COLO829 (cell line): ENCODE measurements at regions not wholly inside any gene's neighbourhood (a gene's known extent, or its start where the extent isn't known, plus 50 kb on each side); places are given as distances from the start of the nearest gene placed in this dataset.
"Not testable (repeated sequence)": the region's sequence is repeated elsewhere in the genome, so short reads cannot be mapped to it uniquely, and the experiment has no call there.

Source experiments
- DNase-seq: peaks from one replicate; pipeline ENCODE4 v3.0.0; 2012; ENCODE audit warnings: low spot score

DNA sequence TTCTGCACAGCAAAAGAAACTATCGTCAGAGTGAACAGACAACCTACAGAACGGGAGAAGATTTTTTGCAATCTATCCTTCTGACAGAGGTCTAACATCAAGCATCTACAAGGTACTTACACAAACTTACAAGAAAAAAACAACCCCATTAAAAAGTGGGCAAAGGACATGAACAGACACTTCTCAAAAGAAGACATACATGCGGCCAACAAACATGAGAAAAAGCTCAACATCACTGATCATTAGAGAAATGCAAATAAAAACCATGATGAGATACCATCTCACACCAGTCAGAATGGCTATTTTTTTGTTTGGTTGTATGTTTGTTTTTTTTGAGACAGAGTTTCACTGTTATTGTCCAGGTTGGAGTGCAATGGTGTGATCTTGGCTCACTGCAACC is 131.5 kb upstream of the MED13 start:
- DNase-seq, result not testable (repeated sequence)

DNA sequence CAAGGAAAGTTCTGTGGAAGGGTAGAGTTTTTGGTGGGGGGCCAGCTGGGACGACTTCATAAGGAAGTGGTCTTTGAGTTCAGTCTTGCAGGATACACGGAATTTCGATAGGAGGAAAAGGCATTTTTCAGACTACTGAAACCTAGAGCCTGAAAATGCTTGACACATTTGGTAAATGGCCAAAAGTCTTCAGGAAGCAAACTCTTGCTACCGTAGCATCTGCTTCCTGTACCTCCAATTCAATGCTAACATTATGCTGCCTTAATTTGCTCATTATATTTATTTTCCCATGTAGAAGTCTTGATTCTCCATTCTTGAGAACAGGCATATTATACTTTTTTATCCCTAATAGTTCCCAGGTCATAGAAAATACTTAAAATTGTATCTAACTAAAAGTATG is 129.3 kb upstream of the MED13 start:
- DNase-seq, result no peak

- DNase-seq, result no peak
Measured at GRCh38 chr17:62193249-62193648, 128.2 kb upstream of the MED13 start.

- DNase-seq, result no peak
Measured at GRCh38 chr17:62191390-62192361, 126.6 kb upstream of the MED13 start.

GRCh38 chr17:62189377-62189776 is 124.3 kb upstream of the MED13 start:
- no peak for DNase-seq

DNA sequence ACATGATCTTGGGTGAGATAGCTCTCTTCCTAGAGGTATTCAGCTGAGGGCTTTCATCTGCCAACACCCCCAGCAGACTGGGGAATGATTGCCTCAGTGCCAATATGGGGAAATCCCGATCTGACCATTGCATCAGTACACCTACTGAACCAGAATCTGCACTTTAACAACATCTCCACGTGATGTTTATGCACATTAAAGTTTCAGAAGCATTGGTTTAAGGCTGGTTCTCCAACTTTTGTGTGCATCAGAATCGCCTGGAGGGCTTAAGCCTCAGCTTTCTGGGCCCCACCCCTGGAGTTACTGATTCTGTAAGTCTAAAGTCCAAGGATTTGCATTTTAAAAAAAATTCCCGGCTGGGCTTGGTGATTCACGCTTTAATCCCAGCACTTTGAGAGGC is 123.6 kb upstream of the MED13 start:
- DNase-seq, result no peak

DNA sequence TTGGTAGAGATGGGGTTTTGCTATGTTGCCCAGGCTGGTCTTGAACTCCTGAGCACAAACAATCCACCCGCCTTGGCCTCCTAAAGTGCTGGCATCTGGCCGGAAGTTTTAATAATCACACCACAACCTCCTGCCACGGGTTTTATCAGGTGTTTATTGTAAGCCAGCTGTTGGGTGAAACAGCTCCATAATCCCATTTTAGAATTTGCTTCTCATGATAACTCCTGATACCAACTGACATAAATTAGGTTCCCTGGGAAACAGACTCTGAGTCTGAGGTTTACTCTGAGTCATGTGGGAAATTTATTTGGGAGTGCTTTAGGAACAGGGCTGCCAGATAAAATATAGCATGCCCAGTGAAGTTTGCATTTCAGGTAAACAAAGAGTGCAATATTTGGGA is 122.6 kb upstream of the MED13 start:
- no peak for DNase-seq

GRCh38 chr17:62186841-62187240 is 121.8 kb upstream of the MED13 start:
- no peak for DNase-seq

- DNase-seq, result no peak
Measured at GRCh38 chr17:62180772-62181171, 115.7 kb upstream of the MED13 start.

DNA sequence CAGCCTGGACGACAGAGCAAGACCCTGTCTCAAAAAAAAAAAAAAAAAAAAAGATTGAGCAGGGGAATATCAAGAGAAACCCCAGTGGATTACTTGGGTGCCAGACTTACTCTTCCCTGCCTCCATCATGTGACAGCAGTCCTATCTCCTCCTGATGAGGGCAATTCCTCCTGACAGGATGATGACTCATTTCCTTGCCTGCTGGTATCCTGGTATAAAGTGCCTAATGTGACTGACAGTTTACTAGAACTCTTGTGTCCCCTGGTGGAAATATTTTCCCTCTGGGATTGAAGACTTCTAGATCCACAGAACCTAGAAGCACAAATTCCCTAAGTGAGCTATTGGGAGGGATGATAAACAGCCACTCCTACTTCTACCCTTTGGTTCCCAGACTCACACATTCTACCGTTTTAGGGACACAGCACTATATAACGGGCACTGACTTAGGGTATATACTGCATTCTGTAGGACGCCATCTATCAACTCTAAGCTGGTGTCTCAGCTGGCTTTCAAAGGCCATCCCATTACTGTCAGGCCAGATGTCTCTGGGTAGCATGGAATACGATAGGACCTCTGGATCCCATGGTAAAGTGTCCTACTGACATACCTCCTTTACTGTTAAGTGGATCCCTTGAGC is 114.6 kb upstream of the MED13 start:
- peak; percentile 92 for DNase-seq

DNA sequence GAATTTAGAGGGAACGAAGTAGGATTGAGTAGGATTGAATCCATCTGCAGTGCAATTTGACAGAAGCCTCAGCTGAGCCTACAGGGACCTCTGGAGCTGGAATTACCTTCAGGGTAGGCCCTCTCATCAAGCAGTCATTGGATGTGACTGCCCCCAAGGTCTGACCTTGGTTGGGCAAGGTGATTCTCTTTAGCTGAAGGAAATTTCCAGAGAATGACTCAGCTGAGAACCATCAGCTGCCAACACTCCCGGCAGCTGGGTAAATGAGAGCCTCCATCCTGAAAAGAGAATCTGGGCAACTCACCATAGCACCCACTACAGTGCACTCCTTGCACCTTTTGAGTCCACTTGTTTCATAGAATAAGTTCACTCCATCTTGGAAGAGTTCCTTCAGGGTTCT is 113.5 kb upstream of the MED13 start:
- DNase-seq, result no peak

DNA sequence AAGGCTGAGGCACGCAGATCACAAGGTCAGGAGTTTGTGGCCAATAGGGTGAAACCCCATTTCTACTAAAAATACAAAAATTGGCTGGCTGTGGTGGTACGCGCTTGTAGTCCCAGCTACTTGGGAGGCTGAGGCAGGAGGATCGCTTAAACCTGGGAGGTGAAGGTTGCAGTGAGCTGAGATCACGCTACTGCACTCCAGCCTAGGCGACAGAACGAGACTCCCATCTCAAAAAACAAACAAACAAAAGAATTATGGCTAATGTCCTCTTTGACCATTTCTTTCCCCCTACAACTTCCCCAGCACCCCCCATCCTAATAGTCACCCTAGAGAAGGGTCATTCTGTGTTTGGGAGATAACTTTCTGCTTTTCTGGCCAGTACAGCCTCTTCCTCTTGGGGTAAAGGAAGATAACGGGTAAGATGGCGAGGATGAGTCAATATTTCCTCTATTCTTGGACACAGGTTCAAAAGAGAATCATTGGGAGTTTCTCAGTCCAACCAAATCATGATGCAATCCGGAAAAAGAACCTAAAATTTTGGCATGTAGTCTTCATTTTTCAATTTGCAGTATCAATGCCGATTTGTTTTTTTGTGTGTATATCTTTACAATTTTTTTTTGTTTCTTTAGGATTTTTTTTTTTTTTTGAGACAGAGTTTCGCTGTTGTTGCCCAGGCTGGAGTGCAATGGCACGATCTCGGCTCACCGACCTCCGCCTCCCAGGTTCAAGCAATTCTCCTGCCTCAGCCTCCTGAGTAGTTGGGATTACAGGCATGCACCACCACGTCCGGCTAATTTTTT is 107.6 kb upstream of the MED13 start:
- DNase-seq, result no peak

DNA sequence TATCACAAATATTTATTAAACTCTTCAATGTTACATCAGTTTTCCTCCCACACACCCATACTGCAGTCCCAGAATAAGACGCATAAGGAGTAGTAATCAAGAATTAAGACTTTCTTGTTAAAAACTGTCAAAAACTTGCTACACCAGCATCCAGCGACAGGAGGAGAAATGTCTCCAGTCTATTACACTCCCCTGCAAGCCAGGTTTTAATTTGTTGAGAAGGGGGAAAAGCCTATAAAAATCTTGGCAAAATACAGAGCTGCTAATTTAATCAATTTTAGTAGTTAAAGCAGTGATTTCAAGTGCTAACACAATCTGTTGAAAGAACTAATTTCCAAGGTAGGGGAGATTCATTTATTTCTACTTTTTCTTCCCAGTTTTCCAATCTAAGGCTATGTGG is 102.0 kb upstream of the MED13 start:
- DNase-seq, result no peak

DNA sequence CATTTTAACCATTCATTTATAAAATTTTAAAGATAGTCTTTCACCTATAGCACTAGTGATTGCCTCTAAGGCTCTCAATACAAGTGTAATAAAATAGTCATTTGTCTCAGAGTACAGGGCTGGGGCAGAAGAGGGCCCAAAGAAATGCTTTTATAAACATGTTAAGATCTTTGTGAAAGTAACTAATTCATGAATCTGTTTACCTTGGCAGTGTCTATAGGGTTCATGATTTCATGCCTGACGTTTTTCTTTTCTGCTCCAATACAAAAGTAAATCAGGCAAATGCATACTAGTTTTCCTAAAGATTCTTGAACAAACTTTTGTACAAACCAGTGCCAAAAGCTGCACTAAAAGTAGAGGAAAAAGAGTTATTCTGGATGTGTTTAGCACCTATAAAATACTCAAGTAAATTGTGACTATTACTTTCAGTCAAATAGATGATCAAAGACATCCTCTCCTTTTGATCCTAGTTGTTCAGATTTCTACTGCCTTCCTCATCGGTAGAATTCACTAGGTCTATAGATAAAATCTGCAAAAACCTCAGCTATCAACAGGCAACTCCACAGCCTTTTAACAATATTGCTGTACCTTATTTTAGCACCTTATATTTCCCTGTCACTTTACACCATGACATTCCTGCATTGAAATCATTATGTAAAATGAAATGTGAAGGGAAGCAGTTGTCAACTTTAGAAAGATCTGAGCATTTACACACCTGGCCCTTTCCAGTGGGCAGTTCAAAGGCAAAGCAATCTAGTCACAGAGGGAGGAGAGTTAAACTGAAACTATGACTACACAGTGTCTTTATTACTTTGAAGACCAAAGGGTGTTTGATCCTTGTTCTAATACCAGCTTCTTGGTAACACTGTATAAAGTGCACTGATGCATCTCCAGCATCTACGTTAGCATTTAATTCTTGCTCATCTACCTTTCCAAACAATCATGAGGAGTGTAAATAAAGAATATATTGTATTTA is 100.0 kb upstream of the MED13 start:
- no peak for DNase-seq

- DNase-seq, result no peak
Measured at GRCh38 chr17:62163847-62164246, 98.8 kb upstream of the MED13 start.

DNA sequence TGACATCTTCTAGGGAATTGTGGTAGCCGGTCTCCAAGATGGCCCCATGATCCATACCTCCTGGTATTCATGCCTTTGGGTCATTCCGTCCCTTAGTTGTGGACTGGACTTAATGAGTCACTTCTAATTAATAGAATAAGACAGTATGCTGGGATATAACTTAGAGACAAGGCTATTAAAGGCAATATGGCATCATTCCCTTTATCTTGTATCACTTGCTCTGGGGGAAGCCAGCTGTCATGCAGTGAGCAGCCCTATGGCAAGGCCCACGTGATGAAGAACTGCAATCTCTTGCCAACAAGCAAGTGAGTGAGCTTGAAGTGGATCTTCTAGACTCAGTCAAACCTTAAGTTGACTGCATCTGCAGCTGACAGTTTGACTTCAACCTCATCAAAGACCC is 97.8 kb upstream of the MED13 start:
- DNase-seq, result no peak

- DNase-seq, result no peak
Measured at GRCh38 chr17:62161405-62162148, 96.5 kb upstream of the MED13 start.

DNA sequence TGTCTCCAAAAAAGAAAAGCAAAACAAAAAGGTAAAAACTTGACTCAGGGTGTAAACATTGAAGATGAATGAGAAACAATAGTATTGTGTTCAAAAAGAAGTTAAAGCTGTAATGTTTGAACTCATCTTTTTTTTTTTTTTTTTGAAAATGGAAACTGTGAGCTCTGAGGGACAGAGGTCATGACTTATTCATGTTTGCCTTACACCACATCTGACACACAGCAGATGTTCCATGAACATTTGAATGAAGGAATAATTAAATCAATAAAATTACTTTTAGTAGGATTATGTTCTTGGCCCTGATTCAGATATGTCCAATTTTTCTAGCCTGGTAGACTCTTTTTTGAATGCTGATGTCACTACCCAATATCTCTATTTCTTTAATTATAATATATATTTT is 95.7 kb upstream of the MED13 start:
- no peak for DNase-seq

GRCh38 chr17:62159994-62160393 is 94.9 kb upstream of the MED13 start:
- DNase-seq, result no peak

GRCh38 chr17:62156949-62157348 is 91.9 kb upstream of the MED13 start:
- DNase-seq, result no peak

DNA sequence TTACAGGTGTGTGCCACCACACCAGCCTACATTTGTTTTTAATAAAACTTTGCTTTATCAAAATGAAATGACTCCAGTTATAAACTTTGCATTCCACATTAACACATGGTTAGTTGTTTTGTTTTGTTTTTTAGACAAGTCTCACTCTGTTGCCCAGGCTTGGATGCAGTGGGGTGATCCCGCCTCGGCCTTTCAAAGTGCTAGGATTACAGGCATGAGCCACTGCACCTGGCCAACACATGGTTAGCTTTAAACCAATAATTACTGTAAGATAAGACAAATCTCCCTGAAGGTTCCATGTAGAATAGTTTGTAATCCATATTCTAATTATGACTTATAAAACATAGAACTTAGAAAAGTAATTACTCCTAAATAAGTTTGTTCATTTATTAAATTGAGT is 89.8 kb upstream of the MED13 start:
- no peak for DNase-seq
